ENCODE measurements at regions not wholly inside any gene's neighbourhood (a gene's known extent, or its start where the extent isn't known, plus 50 kb on each side); places are given as distances from the start of the nearest gene placed in this dataset.
A peak's percentile ranks its signal among the peaks of the same experiment; 100 is the strongest.

- Mint-ChIP-seq H3K4me3 (ENCODE audit: low read depth, unreplicated experiment) (no peak overlapping the region), H3K27me3 (ENCODE audit: unreplicated experiment) (no peaks in the 10 kb centered on the region), H3K4me1 (ENCODE audit: low read depth, unreplicated experiment) (peaks cover 45% of the 10 kb centered on the region), H3K36me3 (ENCODE audit: insufficient read depth, unreplicated experiment) (no peaks in the 10 kb centered on the region), H3K27ac (ENCODE audit: unreplicated experiment) (no peak overlapping the region), H3K9me3 (ENCODE audit: low read depth, unreplicated experiment) (no peaks in the 10 kb centered on the region)
- TF ChIP-seq CTCF (IDR thresholded peaks at IDR 0.05; ENCODE audit: unreplicated experiment): no peak
- intact Hi-C loops (cut with micrococcal nuclease; ENCODE audit: unreplicated experiment): no loop called here
- DNase-seq: no peak
- CTCF ChIA-PET: no interaction called here
- no TSS peak for BruUV-seq (replicated peaks)
Observed at GRCh38 chr5:145553177-145553576, 282.0 kb downstream of the PRELID2 start.

GRCh38 chr5:145551714-145552113, 283.4 kb downstream of the PRELID2 start:
- no peak for DNase-seq
- CTCF ChIA-PET: no interaction called here
- intact Hi-C loops (cut with micrococcal nuclease; ENCODE audit: unreplicated experiment): no loop called here
- Mint-ChIP-seq H3K36me3 (ENCODE audit: insufficient read depth, unreplicated experiment) (no peaks in the 10 kb centered on the region), H3K9me3 (ENCODE audit: low read depth, unreplicated experiment) (no peaks in the 10 kb centered on the region), H3K27me3 (ENCODE audit: unreplicated experiment) (no peaks in the 10 kb centered on the region), H3K27ac (ENCODE audit: unreplicated experiment) (no peak overlapping the region), H3K4me3 (ENCODE audit: low read depth, unreplicated experiment) (no peak overlapping the region), H3K4me1 (ENCODE audit: low read depth, unreplicated experiment) (peaks cover 54% of the 10 kb centered on the region)
- TF ChIP-seq CTCF (IDR thresholded peaks at IDR 0.05; ENCODE audit: unreplicated experiment): no peak
- BruUV-seq (replicated peaks): no TSS peak

GRCh38 chr5:145548097-145548496, 287.0 kb downstream of the PRELID2 start:
- no peaks in the 10 kb centered on the region for H3K27me3 Mint-ChIP-seq (ENCODE audit: unreplicated experiment)
- no peak for TF ChIP-seq CTCF (IDR thresholded peaks at IDR 0.05; ENCODE audit: unreplicated experiment)
- peak overlapping the region; percentile 65 for H3K27ac Mint-ChIP-seq (ENCODE audit: unreplicated experiment)
- intact Hi-C loops (cut with micrococcal nuclease; ENCODE audit: unreplicated experiment): loop anchor here (1.0 kb wide), 2 partner anchors 17 to 120 kb away; no protein-coding TSS in a partner anchor
- no peaks in the 10 kb centered on the region for H3K9me3 Mint-ChIP-seq (ENCODE audit: low read depth, unreplicated experiment)
- no TSS peak for BruUV-seq (replicated peaks)
- no peak for DNase-seq
- CTCF ChIA-PET: interaction anchor here (0.5 to 1.5 kb wide), 5 partner anchors 16 to 194 kb away, joined by 3 to 4 read pairs (median 3); no protein-coding TSS in a partner anchor
- peaks cover 63% of the 10 kb centered on the region for H3K4me1 Mint-ChIP-seq (ENCODE audit: low read depth, unreplicated experiment)
- H3K4me3 Mint-ChIP-seq (ENCODE audit: low read depth, unreplicated experiment): no peak overlapping the region
- H3K36me3 Mint-ChIP-seq (ENCODE audit: insufficient read depth, unreplicated experiment): no peaks in the 10 kb centered on the region

- Mint-ChIP-seq H3K9me3 (ENCODE audit: low read depth, unreplicated experiment) (no peaks in the 10 kb centered on the region), H3K27ac (ENCODE audit: unreplicated experiment) (no peak overlapping the region), H3K36me3 (ENCODE audit: insufficient read depth, unreplicated experiment) (no peaks in the 10 kb centered on the region), H3K4me3 (ENCODE audit: low read depth, unreplicated experiment) (no peak overlapping the region), H3K27me3 (ENCODE audit: unreplicated experiment) (no peaks in the 10 kb centered on the region), H3K4me1 (ENCODE audit: low read depth, unreplicated experiment) (peaks cover 63% of the 10 kb centered on the region)
- intact Hi-C loops (cut with micrococcal nuclease; ENCODE audit: unreplicated experiment): loop anchor here (5.0 kb wide), 1 partner anchor 138 kb away; no protein-coding TSS in a partner anchor
- no peak for TF ChIP-seq CTCF (IDR thresholded peaks at IDR 0.05; ENCODE audit: unreplicated experiment)
- no TSS peak for BruUV-seq (replicated peaks)
- CTCF ChIA-PET: interaction anchor here (0.5 to 1.5 kb wide), 3 partner anchors 13 to 189 kb away, joined by 3 to 5 read pairs (median 4); no protein-coding TSS in a partner anchor
- no peak for DNase-seq
Observed at GRCh38 chr5:145544401-145544800, 290.7 kb downstream of the PRELID2 start.
